ENCODE measurements at regions not wholly inside any gene's neighbourhood (a gene's known extent, or its start where the extent isn't known, plus 50 kb on each side); places are given as distances from the start of the nearest gene placed in this dataset.

- POLR2A ChIA-PET (ENCODE audit: unreplicated experiment) = no interaction called here
- H4K20me1 ChIP-seq (ENCODE audit: low read length) = no peaks in the 10 kb centered on the region
- H3K9me3 ChIP-seq (ENCODE audit: low read length) = no peaks in the 10 kb centered on the region
- no peaks in the 10 kb centered on the region for H3K36me3 ChIP-seq (ENCODE audit: low read depth, low read length)
- no peak overlapping the region for H3K4me2 ChIP-seq (ENCODE audit: low read length)
- H3K9ac ChIP-seq (ENCODE audit: low read length) = no peak overlapping the region
- DNase-seq = no peak
- no TSS peak for BruUV-seq (replicated peaks)
- no peak for TF ChIP-seq EZH2 (IDR thresholded peaks at IDR 0.05; ENCODE audit: low read length, unreplicated experiment)
- no peak for TF ChIP-seq EZH2phosphoT487 (IDR thresholded peaks at IDR 0.05; ENCODE audit: borderline replicate concordance, low read length)
- no peak for TF ChIP-seq CTCF (conservative IDR thresholded peaks at IDR 0.05; ENCODE audit: low read depth, low read length)
- CTCF ChIA-PET = no interaction called here
- ATAC-seq = no peak
- no peaks in the 10 kb centered on the region for H3K4me1 ChIP-seq (ENCODE audit: insufficient read depth, low read length)
- H3K79me2 ChIP-seq (ENCODE audit: low read length) = no peaks in the 10 kb centered on the region
- no peaks in the 10 kb centered on the region for H3K9me2 ChIP-seq (replicated peaks; ENCODE audit: low read length)
- no peaks in the 10 kb centered on the region for H3F3A ChIP-seq (ENCODE audit: low read length, unreplicated experiment)
- no peak overlapping the region for H3K4me3 ChIP-seq (ENCODE audit: low read length)
- no peak overlapping the region for H2AFZ ChIP-seq (ENCODE audit: low read length)
- intact Hi-C loops (cut with micrococcal nuclease) = no loop called here
- no peak overlapping the region for H3K27ac ChIP-seq (ENCODE audit: low read length)
- 0 out of 2 replicates have a peak, but pooled peaks cover 7% of the 10 kb centered on the region for H3K27me3 ChIP-seq (ENCODE audit: low read length)
Observed at GRCh38 chr22:48250286-48250895, 1487.9 kb downstream of the TBC1D22A start.

GRCh38 chr22:48249713-48250268 is 1487.3 kb downstream of the TBC1D22A start:
- Histone ChIP-seq H3K36me3 (ENCODE audit: low read depth, low read length) (no peaks in the 10 kb centered on the region), H3K9me2 (replicated peaks; ENCODE audit: low read length) (no peaks in the 10 kb centered on the region), H3K27me3 (ENCODE audit: low read length) (peaks cover 13% of the 10 kb centered on the region; the same call in 1 of the 2 replicates), H2AFZ (ENCODE audit: low read length) (no peak overlapping the region), H3K9ac (ENCODE audit: low read length) (no peak overlapping the region), H3F3A (ENCODE audit: low read length, unreplicated experiment) (no peaks in the 10 kb centered on the region), H3K79me2 (ENCODE audit: low read length) (no peaks in the 10 kb centered on the region), H3K9me3 (ENCODE audit: low read length) (no peaks in the 10 kb centered on the region), H3K4me2 (ENCODE audit: low read length) (no peak overlapping the region), H3K27ac (ENCODE audit: low read length) (no peak overlapping the region), H4K20me1 (ENCODE audit: low read length) (no peaks in the 10 kb centered on the region), H3K4me3 (ENCODE audit: low read length) (no peak overlapping the region), H3K4me1 (ENCODE audit: insufficient read depth, low read length) (no peaks in the 10 kb centered on the region)
- TF ChIP-seq EZH2 (IDR thresholded peaks at IDR 0.05; ENCODE audit: low read length, unreplicated experiment) (no peak), EZH2phosphoT487 (IDR thresholded peaks at IDR 0.05; ENCODE audit: borderline replicate concordance, low read length) (no peak), CTCF (conservative IDR thresholded peaks at IDR 0.05; ENCODE audit: low read depth, low read length) (no peak)
- CTCF ChIA-PET = no interaction called here
- POLR2A ChIA-PET (ENCODE audit: unreplicated experiment) = no interaction called here
- DNase-seq = no peak
- intact Hi-C loops (cut with micrococcal nuclease) = no loop called here
- ATAC-seq = no peak
- no TSS peak for BruUV-seq (replicated peaks)

GRCh38 chr22:48248901-48249455 is 1486.5 kb downstream of the TBC1D22A start:
- ATAC-seq = no peak
- H3K4me3 ChIP-seq (ENCODE audit: low read length) = no peak overlapping the region
- no peak for TF ChIP-seq EZH2phosphoT487 (IDR thresholded peaks at IDR 0.05; ENCODE audit: borderline replicate concordance, low read length)
- TF ChIP-seq EZH2 (IDR thresholded peaks at IDR 0.05; ENCODE audit: low read length, unreplicated experiment) = no peak
- TF ChIP-seq CTCF (conservative IDR thresholded peaks at IDR 0.05; ENCODE audit: low read depth, low read length) = no peak
- no peaks in the 10 kb centered on the region for H3K4me1 ChIP-seq (ENCODE audit: insufficient read depth, low read length)
- intact Hi-C loops (cut with micrococcal nuclease) = no loop called here
- no peaks in the 10 kb centered on the region for H3K36me3 ChIP-seq (ENCODE audit: low read depth, low read length)
- no TSS peak for BruUV-seq (replicated peaks)
- no peaks in the 10 kb centered on the region for H3K9me2 ChIP-seq (replicated peaks; ENCODE audit: low read length)
- H2AFZ ChIP-seq (ENCODE audit: low read length) = no peak overlapping the region
- ChIA-PET CTCF (no interaction called here), POLR2A (ENCODE audit: unreplicated experiment) (no interaction called here)
- H3K4me2 ChIP-seq (ENCODE audit: low read length) = no peak overlapping the region
- H3K27me3 ChIP-seq (ENCODE audit: low read length) = peaks cover 9% of the 10 kb centered on the region; the same call in 1 of the 2 replicates
- no peaks in the 10 kb centered on the region for H4K20me1 ChIP-seq (ENCODE audit: low read length)
- H3K79me2 ChIP-seq (ENCODE audit: low read length) = no peaks in the 10 kb centered on the region
- DNase-seq = no peak
- no peak overlapping the region for H3K9ac ChIP-seq (ENCODE audit: low read length)
- H3F3A ChIP-seq (ENCODE audit: low read length, unreplicated experiment) = no peaks in the 10 kb centered on the region
- H3K9me3 ChIP-seq (ENCODE audit: low read length) = no peaks in the 10 kb centered on the region
- no peak overlapping the region for H3K27ac ChIP-seq (ENCODE audit: low read length)

All from PC-3 (cell line).